DMS79 treated with DMSO at 0.1 percent for 48 hours (cell line): ENCODE measurements at regions not wholly inside any gene's neighbourhood (a gene's known extent, or its start where the extent isn't known, plus 50 kb on each side); places are given as distances from the start of the nearest gene placed in this dataset.
"Not testable (repeated sequence)": the region's sequence is repeated elsewhere in the genome, so short reads cannot be mapped to it uniquely, and the experiment has no call there.

Experiments used
- DNase-seq: peaks from one replicate; lab custom pipeline; 2025; lab: John Stamatoyannopoulos, UW

GRCh38 chr16:55016515-55016914, 85.8 kb downstream of the IRX5 start:
- no peak for DNase-seq

GRCh38 chr16:55017321-55017720, 86.7 kb downstream of the IRX5 start:
- no peak for DNase-seq

GRCh38 chr16:55018881-55019280, 88.2 kb downstream of the IRX5 start:
- DNase-seq, result no peak

- DNase-seq, result no peak
Observed at GRCh38 chr16:55019419-55020131, 88.9 kb downstream of the IRX5 start.

GRCh38 chr16:55021595-55022475, 91.2 kb downstream of the IRX5 start:
- no peak for DNase-seq

- DNase-seq, result not testable (repeated sequence)
Observed at GRCh38 chr16:55027260-55027659, 96.6 kb downstream of the IRX5 start.

- DNase-seq, result no peak
Observed at GRCh38 chr16:55029509-55029908, 98.8 kb downstream of the IRX5 start.

GRCh38 chr16:55030944-55031343, 100.3 kb downstream of the IRX5 start:
- DNase-seq, result no peak

GRCh38 chr16:55031481-55031880, 100.8 kb downstream of the IRX5 start:
- DNase-seq, result no peak

GRCh38 chr16:55033225-55034156, 102.8 kb downstream of the IRX5 start:
- no peak for DNase-seq

GRCh38 chr16:55035029-55035428, 104.4 kb downstream of the IRX5 start:
- DNase-seq, result no peak

- DNase-seq, result no peak
Observed at GRCh38 chr16:55035956-55036355, 105.3 kb downstream of the IRX5 start.

- DNase-seq, result no peak
Observed at GRCh38 chr16:55036371-55036821, 105.7 kb downstream of the IRX5 start.

- no peak for DNase-seq
Observed at GRCh38 chr16:55037046-55037445, 106.4 kb downstream of the IRX5 start.

- DNase-seq, result no peak
Observed at GRCh38 chr16:55037966-55038365, 107.3 kb downstream of the IRX5 start.

- no peak for DNase-seq
Observed at GRCh38 chr16:55039042-55039441, 108.4 kb downstream of the IRX5 start.

GRCh38 chr16:55039511-55039910, 108.8 kb downstream of the IRX5 start:
- no peak for DNase-seq

- no peak for DNase-seq
Observed at GRCh38 chr16:55039931-55040330, 109.3 kb downstream of the IRX5 start.

- DNase-seq, result no peak
Observed at GRCh38 chr16:55040366-55041086, 109.9 kb downstream of the IRX5 start.

GRCh38 chr16:55041540-55042234, 111.0 kb downstream of the IRX5 start:
- no peak for DNase-seq
